GM19099 (cell line): ENCODE measurements at regions not wholly inside any gene's neighbourhood (a gene's known extent, or its start where the extent isn't known, plus 50 kb on each side); places are given as distances from the start of the nearest gene placed in this dataset.

ENCODE experiments used
- POLR2A ChIP-seq: IDR thresholded peaks from 3 replicates; pipeline ENCODE4 v1.6.1; 2011; ENCODE audit warnings: low read depth; ENCODE audit not compliant: insufficient read length; ENCODE audit errors: extremely low read depth

DNA sequence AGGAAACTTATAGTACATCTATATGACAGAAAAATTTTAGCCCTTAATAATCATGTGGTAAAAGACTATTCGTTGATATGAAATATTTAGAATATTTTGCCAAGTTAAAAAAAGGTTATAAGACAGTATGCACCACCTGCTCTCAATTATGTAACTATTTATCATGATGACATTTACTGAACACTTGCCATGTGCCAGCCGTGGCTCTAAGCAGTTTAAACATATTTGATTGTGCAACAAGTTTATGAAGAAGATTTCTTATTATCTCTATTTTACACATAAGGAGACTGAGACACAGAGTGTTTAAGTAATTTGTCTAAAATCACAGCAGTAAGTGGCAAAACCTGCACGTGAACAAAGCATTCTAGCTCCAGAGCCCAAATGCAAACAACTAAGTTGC lies 199.3 kb upstream of the JUN start:
- TF ChIP-seq POLR2A: no peak

DNA sequence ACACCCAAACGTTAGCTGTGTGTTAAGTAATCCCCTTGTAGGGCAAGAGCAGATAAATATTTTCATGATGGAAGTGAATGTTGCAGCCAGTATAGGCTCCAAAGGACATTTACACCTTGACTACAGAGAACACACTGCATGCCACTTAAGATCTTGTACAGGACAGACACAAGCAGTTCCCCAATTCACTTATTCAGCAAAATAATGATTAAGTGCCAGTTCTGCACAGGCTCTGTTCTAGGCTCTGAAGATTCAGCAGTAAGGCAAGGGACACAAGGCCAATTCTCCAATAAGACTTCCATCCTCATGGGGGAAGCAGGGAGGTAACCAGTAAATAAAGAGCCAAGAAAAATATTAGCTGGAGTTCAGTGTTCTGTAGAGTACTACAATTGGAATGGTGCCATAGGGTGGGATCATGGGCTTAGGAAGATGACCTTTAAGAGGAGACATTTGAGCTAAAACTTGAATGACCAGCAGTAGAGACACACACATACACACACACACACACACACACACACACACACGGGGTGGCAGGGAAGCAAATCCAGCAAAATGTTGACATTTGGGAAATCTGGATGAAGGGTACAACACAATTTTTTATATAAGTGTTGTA lies 199.9 kb upstream of the JUN start:
- TF ChIP-seq POLR2A: no peak

DNA sequence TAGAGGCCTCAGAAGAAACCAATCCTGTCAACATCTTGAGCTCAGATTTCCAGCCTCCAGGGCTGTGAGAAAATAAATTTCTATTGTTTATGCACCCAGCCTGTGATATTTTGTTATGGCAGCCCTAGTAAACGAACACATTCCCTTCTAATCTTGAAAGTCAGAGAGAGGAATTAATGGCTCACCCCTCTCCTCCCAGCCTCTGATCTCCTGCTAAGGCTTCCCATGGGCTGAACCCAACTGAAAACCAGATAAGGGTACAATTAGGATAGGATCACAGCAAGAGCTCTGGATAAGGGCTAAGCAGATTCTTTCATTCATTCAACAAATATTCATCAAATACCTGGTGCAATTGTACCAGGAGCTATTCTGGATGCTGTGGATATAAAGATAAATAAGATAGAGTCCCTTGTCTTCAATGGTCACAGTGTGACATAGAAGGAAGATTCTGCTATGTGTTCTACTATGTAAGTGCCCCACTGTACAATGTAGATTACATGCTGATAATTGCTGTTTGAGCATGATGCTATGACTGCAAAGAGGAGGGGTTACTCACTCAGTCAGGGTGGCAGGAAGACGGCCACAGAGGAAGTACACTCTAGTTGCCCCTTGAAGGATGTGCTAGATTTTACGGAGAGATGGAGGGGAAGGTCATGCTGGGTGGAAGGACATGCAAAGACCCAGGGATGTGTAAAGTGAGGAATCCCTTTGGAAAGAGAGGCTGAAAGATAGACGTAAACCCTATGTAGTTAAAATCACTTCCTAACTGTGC lies 203.3 kb upstream of the JUN start:
- TF ChIP-seq POLR2A: no peak

DNA sequence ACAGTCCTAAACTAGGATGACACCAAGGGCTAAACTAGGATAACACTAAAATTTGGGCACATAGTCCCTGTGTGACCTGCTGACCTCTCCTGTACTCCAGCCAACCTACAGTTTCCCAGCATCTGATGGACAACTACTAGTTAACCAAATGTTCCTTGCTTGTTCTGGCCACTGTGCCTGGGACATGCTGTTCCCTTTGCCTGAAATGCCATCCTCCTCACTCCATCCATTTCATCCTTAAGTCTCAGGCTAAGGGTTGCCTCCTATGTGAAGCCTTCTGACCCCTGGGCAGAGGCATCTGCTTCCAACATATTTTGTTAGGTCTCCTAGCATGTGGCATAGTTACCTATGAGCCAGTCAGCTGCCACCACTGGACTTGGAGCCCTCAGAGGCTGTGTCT lies 204.9 kb upstream of the JUN start:
- no peak for TF ChIP-seq POLR2A

DNA sequence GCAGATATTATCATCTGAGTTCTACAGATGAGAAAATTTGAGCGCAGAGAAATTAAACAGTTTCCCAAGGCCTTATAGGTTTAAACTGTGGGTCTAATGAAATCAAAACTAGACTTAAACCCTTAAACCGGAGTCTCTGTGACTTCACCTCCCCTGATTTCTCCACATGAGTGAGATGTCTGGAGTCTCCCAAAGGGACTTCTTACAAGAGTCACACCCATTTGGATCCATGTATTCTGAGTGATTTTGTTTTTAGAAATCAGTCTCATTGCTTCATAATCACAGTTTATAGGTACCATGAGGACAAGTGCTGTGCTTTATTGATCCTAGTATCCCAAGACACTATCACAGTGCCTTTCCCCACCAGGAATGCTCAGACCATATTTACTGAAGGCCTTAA lies 206.0 kb upstream of the JUN start:
- no peak for TF ChIP-seq POLR2A

DNA sequence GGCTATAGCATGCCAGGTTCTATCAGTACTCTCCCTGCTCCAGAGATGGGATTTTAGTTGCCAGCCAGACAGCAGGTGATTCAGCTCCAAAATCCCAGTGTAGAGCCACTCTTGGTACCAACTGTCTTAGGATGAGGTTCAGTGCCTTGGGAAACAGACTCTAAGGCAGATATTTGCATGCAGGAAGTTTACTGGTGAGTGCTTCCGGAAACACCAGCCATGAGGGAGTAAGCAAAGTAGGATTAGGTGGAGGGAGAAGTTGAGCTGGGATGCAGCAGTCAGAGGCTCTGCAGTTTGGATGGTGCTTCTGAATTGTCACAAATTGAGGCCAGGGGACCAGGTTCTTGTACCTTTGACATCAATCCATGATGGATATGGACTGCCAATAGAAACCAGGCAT lies 207.5 kb upstream of the JUN start:
- TF ChIP-seq POLR2A: no peak

DNA sequence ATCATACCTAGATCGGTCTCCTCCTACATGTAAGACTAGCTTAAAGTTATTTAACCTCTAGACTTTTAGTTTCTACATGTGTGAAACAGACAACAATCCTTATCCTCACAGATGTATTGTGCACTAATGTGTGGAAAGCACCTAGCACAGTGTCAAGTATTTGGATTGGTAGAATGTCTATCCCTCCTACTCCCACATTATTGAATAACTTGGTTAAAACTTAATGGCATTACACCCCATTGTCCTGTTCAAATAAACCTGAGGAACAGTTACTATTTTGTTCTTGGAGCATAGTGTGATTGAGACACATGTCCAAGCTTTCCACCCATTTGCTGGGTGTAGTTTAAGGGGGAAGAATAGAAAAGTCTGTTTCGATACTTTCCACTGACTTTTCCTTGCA lies 208.8 kb upstream of the JUN start:
- TF ChIP-seq POLR2A: no peak

DNA sequence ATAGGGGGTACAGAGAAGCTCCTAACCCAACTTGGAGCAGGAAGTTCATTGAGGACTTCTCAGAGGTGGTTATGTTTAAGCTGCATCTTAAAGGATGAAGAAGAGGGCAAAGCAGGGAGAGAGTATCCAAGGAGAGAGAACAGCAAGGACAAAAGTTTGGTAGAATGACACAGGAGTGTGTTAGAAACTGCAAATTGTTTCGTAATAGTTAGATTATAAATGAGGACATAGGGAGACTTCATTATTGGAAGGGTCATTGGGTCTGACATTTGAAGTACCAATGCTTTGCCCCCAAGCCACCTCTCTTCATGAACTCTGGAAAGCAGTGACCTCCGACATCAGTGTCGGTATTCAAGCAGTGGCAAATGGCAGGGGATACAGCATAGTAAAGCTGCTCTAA lies 209.6 kb upstream of the JUN start:
- TF ChIP-seq POLR2A: no peak

DNA sequence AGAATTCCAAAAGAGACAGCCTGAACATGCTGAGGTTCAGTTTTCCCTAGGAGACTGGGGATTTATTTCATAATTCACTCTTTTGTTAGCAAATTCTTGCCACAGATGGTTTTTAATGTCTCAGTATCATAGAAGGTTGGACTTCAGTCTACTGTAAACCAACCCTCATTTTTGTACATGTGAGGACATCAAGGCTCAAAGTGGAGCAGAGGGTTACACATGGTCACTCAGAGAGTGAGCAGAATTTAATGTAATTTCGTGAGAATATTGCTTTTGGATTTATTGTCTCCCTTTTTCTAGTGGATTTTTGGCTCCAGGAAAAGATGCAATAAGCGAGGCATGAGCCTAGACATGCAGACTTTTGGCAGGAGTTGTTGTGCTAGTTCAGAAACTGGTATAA lies 210.8 kb upstream of the JUN start:
- no peak for TF ChIP-seq POLR2A

DNA sequence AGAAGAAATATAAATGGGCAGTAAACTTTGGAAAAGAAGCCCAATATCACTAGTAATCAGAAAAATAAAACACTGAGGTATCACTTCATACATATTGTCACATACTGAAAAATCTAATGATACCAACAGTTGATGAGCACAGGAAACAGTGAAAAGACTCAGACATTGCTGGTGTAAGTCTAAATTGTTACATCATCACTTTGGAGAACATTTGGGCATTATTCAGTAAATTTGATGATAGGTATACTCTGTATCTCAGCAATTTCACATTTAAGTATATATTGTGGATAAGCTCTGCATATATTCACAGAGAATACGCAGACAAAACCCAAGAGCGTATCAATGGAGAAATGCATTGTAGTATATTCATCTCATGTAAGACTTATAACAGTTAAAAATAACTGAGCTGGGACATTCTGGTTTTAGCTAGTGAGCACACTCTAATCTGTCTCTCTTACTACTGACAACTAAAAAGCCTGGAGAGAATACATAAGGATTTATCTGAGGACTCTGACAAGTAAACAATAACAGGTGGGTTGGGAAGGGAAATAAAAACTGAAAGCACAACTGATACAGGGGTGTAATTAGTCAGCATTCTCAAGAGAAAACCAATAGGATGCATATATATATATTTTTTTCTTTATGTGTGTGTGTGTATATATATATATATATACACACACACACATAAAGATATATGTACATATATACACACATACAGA lies 212.7 kb upstream of the JUN start:
- no peak for TF ChIP-seq POLR2A

DNA sequence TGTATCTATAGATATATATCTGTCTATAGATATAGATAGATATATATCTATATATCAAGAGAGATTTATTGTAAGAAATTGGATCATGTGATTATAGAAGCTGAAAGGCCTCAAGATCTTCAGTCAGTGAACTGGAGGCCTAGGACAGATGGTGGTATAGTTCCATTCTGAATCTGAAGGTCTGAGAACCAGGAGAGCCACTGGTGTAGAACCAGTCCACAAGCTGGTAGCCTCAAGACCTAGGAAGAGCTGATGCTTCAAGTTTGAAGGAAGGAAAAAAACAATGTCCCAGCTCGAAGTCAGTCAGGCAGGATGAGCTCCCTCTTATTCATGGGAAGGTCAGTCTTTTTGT lies 213.2 kb upstream of the JUN start:
- TF ChIP-seq POLR2A: no peak

DNA sequence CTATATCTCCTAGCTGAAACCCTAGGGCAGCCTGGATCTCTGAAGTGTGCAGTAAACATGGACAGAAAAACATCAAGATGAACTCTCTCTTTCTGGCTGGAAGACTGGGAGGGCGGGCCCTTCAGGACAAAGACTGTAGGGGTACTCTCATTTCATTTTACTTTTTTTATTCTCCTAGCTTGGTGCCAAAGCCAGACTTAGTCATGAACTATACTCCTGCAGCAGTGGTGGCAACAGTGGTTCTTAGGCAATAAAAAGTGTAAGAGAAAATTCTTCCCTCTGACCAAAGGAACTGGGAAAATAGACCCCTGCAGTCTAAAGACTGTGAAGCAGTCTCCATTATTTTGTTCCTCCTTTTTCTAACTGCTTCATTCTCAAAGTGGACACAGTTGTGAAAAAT lies 213.8 kb upstream of the JUN start:
- TF ChIP-seq POLR2A: no peak

DNA sequence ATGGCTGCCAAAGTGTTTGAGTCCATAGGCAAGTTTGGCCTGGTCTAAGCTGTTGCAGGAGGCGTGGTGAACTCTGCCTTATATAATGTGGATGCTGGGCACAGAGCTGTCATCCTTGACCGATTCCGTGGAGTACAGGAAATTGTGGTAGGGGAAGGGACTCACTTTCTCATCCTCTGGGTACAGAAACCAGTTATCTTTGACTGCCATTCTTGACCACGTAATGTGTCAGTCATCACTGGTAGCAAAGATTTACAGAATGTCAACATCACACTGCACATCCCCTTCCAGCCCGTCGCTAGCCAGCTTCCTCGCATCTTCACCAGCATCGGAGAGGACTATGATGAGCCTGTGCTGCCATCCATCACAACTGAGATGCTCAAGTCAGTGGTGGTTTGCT lies 215.8 kb upstream of the JUN start:
- TF ChIP-seq POLR2A: no peak

DNA sequence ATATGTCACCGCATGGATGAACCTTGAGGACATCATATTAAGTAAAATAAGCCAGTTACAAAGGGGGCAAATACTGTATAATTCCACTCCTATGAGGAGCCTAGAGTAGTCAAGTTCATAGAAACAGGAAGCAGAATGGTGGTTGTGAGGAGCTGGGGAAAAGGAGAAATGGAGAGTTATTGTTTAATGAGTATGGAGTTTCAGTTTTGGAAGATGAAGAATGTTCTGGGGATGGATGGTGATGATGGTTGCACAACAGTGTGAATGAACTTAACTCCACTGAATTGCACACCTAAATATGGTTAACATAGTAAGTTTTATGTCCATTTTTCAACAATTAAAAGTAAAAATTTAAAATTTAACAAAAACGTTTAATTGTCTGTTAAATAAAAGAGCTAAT lies 220.9 kb upstream of the JUN start:
- no peak for TF ChIP-seq POLR2A

DNA sequence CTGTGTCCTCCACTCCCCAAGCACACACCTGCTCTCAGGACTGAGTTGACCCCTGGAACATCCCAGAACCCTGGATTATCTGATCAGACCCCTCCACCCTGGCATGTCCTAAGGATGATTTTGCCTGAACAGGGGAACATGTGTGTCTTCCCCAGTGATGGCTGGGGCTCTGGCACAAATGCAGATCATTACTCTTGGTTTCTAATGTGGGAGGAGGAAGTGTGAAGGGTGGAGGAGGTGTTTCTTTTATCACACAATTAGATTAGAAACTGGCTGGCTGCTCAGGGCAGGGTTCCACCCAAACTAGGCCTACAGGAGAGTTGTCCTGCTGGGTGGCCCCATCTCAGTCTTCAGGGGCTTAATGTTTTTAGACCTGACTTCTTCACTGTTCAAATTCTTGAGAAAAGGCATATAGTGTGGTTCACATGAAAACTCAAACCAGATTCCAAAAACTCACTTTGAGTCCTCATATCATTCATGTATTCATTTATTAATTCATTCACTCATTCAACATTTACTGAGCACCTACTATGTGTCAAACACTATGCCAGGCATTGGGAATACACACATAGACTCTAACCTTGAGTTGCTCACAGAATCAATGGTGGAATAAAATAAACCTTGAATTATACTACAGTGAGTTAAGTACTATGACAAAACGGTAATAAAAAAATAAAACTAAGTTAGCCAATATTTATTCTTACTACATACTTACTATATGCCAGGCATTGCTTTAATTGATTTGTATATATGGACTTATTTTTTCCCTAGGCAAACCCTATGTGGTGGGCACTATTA lies 221.8 kb upstream of the JUN start:
- TF ChIP-seq POLR2A: no peak
